ENCODE measurements at regions not wholly inside any gene's neighbourhood (a gene's known extent, or its start where the extent isn't known, plus 50 kb on each side); places are given as distances from the start of the nearest gene placed in this dataset.

DNA sequence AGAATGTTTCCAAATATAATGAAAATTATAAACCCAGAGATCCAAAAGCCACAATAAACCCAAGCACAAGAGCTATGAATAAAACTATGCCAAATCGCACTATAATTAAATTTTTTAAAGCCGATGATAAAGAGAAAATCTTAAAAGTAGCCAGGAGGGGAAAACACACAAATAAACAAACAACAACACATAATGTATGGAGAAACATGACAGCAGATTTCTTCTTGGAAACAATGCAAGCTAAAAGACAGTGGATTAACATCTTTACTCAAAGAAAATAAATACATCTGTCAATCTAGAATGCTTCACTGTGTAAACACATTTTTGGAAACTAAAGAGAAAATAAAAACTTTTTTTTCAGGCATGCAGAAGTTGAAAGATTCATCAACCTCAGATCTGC is 53.0 kb upstream of the SMOX start:
- Histone ChIP-seq H3K27me3 (replicated peaks; ENCODE audit: insufficient read depth, low read length) (no peaks in the 10 kb centered on the region), H4K20me1 (ENCODE audit: insufficient read depth, low read length) (no peaks in the 10 kb centered on the region), H3K36me3 (replicated peaks; ENCODE audit: insufficient read depth, low read length) (no peaks in the 10 kb centered on the region), H3K9me3 (replicated peaks; ENCODE audit: insufficient read depth, low read length) (no peaks in the 10 kb centered on the region), H3K9ac (ENCODE audit: low read length) (no peak overlapping the region), H3K9me2 (replicated peaks; ENCODE audit: insufficient read depth, low read length) (no peaks in the 10 kb centered on the region), H3K4me1 (ENCODE audit: low read length) (no peaks in the 10 kb centered on the region), H3K27ac (ENCODE audit: low read length) (no peak overlapping the region), H3F3A (ENCODE audit: insufficient read depth, low read length) (no peaks in the 10 kb centered on the region), H3K79me2 (ENCODE audit: low read length) (no peaks in the 10 kb centered on the region), H3K4me2 (ENCODE audit: low read depth, low read length) (no peak overlapping the region), H2AFZ (ENCODE audit: low read length) (no peak overlapping the region), H3K4me3 (ENCODE audit: low read length) (no peak overlapping the region)
- DNase-seq, result no peak
- TF ChIP-seq, protein P1, sequence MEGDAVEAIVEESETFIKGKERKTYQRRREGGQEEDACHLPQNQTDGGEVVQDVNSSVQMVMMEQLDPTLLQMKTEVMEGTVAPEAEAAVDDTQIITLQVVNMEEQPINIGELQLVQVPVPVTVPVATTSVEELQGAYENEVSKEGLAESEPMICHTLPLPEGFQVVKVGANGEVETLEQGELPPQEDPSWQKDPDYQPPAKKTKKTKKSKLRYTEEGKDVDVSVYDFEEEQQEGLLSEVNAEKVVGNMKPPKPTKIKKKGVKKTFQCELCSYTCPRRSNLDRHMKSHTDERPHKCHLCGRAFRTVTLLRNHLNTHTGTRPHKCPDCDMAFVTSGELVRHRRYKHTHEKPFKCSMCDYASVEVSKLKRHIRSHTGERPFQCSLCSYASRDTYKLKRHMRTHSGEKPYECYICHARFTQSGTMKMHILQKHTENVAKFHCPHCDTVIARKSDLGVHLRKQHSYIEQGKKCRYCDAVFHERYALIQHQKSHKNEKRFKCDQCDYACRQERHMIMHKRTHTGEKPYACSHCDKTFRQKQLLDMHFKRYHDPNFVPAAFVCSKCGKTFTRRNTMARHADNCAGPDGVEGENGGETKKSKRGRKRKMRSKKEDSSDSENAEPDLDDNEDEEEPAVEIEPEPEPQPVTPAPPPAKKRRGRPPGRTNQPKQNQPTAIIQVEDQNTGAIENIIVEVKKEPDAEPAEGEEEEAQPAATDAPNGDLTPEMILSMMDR (IDR thresholded peaks at IDR 0.05; ENCODE audit: low read length), result no peak
- TF ChIP-seq EZH2phosphoT487 (IDR thresholded peaks at IDR 0.05; ENCODE audit: low read length), result no peak
- no peak for TF ChIP-seq EZH2 (optimal IDR thresholded peaks at IDR 0.05; ENCODE audit: low read depth, low read length)

DNA sequence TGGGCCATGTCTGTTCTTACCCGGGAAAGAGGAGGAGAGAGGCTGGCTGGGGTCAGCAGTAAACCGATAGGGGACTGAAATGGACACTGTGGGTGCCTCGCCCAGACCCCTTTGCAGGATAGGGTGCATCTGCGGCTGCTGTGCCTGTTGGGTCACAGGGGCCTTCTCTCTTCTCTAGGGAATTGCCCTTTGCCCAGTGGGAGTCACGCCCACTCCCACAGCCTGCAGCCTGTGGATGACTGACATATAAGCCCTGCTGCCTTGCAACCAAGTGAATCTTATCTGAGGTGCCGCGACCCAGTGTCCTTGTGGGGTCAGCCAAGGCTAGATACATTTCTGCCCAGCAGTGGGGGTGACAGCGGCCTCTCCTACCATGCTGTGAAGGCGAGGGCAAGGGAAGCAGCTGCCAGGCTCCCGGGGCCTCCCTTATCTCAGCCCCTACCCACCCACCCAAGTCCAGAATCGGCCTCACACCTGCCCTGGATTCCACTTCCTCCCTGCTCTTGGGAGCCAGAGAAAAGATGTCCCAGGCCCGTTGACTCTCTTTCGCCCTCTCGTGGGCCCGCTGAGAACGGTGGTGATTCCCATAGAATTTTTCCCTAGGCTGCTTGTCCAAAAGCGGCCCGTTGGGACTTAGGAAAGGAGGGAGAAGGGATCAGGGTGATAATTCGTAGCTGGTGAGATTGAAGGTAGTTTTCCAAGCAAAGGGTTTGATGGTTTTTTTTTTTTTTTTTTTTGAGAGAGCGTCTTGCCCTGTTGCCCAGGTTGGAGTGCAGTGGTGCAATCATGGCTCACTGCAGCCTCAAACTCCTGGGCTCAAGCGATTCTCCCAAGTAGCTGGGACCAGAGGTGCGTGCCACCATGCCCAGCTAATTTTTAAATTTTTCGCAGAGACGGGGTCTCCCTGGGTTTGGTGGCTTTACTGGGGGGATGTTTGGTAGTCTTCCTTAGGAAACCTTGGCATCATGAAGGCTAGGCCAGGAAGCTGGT is 56.8 kb upstream of the SMOX start:
- Histone ChIP-seq H4K20me1 (ENCODE audit: insufficient read depth, low read length) (no peaks in the 10 kb centered on the region), H3K9me3 (replicated peaks; ENCODE audit: insufficient read depth, low read length) (no peaks in the 10 kb centered on the region), H3K27me3 (replicated peaks; ENCODE audit: insufficient read depth, low read length) (no peaks in the 10 kb centered on the region), H3K4me2 (ENCODE audit: low read depth, low read length) (no peak overlapping the region), H3K79me2 (ENCODE audit: low read length) (no peaks in the 10 kb centered on the region), H3K4me1 (ENCODE audit: low read length) (no peaks in the 10 kb centered on the region), H3K9me2 (replicated peaks; ENCODE audit: insufficient read depth, low read length) (no peaks in the 10 kb centered on the region), H3K9ac (ENCODE audit: low read length) (no peak overlapping the region), H3F3A (ENCODE audit: insufficient read depth, low read length) (no peaks in the 10 kb centered on the region), H2AFZ (ENCODE audit: low read length) (no peak overlapping the region), H3K4me3 (ENCODE audit: low read length) (no peak overlapping the region), H3K27ac (ENCODE audit: low read length) (no peak overlapping the region), H3K36me3 (replicated peaks; ENCODE audit: insufficient read depth, low read length) (no peaks in the 10 kb centered on the region)
- TF ChIP-seq EZH2 (optimal IDR thresholded peaks at IDR 0.05; ENCODE audit: low read depth, low read length), result no peak
- TF ChIP-seq EZH2phosphoT487 (IDR thresholded peaks at IDR 0.05; ENCODE audit: low read length), result no peak
- TF ChIP-seq, protein P1 (IDR thresholded peaks at IDR 0.05; ENCODE audit: low read length), result peak; percentile 63
- DNase-seq, result no peak

DNA sequence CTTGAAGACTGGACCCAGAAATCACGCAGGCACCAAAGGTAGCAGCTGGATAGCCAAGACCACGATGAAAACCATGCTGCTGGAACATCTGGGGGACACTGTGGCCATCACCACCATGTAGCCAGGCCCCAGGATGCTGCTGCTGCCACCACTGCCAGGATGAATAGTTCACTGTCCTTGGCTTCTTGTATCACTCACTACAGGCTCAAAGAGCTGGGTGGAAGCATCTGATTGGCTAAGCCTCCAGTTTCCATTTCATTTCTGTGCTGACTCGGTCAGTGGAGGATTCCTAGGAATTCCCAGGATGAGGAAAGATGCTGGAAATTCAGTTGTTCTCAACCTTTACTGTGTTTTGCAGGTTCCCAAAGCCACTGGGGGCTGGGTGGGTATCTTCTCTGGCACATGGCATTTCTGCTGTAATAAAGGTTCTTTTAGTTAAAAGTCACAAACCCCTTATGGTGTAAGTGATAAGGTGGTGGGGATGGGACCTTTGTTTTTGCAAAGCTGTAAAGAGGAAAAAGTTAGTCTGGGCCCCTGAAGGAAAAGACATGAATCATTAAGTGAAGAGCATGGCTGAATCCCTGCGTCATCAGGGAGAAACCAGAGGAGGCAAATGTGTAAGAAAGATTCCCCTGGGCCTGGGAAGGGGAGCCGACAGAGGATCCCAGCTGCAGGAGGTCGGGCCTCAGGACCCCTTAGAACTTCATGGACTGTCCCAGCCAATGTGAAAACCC is 57.7 kb upstream of the SMOX start:
- Histone ChIP-seq H3K9me3 (replicated peaks; ENCODE audit: insufficient read depth, low read length) (no peaks in the 10 kb centered on the region), H3K27me3 (replicated peaks; ENCODE audit: insufficient read depth, low read length) (no peaks in the 10 kb centered on the region), H3F3A (ENCODE audit: insufficient read depth, low read length) (no peaks in the 10 kb centered on the region), H3K9me2 (replicated peaks; ENCODE audit: insufficient read depth, low read length) (no peaks in the 10 kb centered on the region), H3K9ac (ENCODE audit: low read length) (no peak overlapping the region), H3K4me1 (ENCODE audit: low read length) (no peaks in the 10 kb centered on the region), H3K4me3 (ENCODE audit: low read length) (no peak overlapping the region), H3K36me3 (replicated peaks; ENCODE audit: insufficient read depth, low read length) (no peaks in the 10 kb centered on the region), H3K27ac (ENCODE audit: low read length) (no peak overlapping the region), H3K79me2 (ENCODE audit: low read length) (no peaks in the 10 kb centered on the region), H2AFZ (ENCODE audit: low read length) (no peak overlapping the region), H3K4me2 (ENCODE audit: low read depth, low read length) (no peak overlapping the region), H4K20me1 (ENCODE audit: insufficient read depth, low read length) (no peaks in the 10 kb centered on the region)
- TF ChIP-seq EZH2phosphoT487 (IDR thresholded peaks at IDR 0.05; ENCODE audit: low read length) (no peak), EZH2 (optimal IDR thresholded peaks at IDR 0.05; ENCODE audit: low read depth, low read length) (no peak)
- TF ChIP-seq, protein P1 (IDR thresholded peaks at IDR 0.05; ENCODE audit: low read length), result no peak
- DNase-seq, result no peak

Measured in MM.1S (cell line).